ENCODE measurements at regions not wholly inside any gene's neighbourhood (a gene's known extent, or its start where the extent isn't known, plus 50 kb on each side); places are given as distances from the start of the nearest gene placed in this dataset.

- TF ChIP-seq CTCF (IDR thresholded peaks at IDR 0.05; ENCODE audit: insufficient read depth, low read depth, low read length) (no peak), EZH2 (IDR thresholded peaks at IDR 0.05; ENCODE audit: insufficient read depth, low read length) (no peak)
Observed at GRCh38 chr6:157741321-157741947, 81.6 kb upstream of the SNX9 start.

Data from astrocyte (in vitro differentiated cells and primary cell).